ENCODE measurements at regions not wholly inside any gene's neighbourhood (a gene's known extent, or its start where the extent isn't known, plus 50 kb on each side); places are given as distances from the start of the nearest gene placed in this dataset.
A peak's percentile ranks its signal among the peaks of the same experiment; 100 is the strongest.

DNA sequence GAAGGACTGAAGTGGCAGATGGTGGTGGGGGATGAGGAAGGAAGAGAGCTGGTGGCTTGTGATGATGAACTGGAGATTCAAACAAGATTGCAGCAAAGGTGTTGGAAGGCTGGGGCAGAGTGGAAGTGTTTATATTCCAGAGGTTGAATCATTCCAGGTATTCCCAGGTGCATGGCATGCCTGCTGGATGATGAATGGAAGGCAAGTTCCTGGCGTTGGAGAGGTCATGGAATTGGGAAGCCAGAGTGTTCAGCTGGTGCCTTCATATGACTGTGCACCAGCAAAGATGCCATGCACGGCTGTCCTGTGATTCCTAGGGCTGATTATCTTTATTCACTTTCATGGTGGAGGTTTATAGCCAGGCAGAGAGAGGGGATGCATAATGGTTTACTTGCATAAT lies 135.8 kb upstream of the PUDP start:
- no peak for DNase-seq (ENCODE audit: low read depth in 2 of 2)
- H3K36me3 ChIP-seq (ENCODE audit: control insufficient read depth, insufficient read depth, low read length): no peaks in the 10 kb centered on the region
- H3K79me2 ChIP-seq (ENCODE audit: control insufficient read depth, insufficient read depth, low read length): no peaks in the 10 kb centered on the region
- no peak overlapping the region for H3K27ac ChIP-seq (ENCODE audit: insufficient read depth, low read length)
- H3K9ac ChIP-seq (ENCODE audit: insufficient read depth, low read length): no peak overlapping the region
- no peak overlapping the region for H3K4me3 ChIP-seq (replicated peaks in 1 of 4; ENCODE audit: control extremely low read depth in 1 of 4, insufficient read depth in 1 of 4, low read depth in 3 of 4, low read length in 4 of 4)
- H3K4me1 ChIP-seq (ENCODE audit: control insufficient read depth, extremely low read depth, insufficient read depth, low read length): no peaks in the 10 kb centered on the region
- H3K9me3 ChIP-seq (ENCODE audit: control insufficient read depth, insufficient read depth, low read depth, low read length): no peaks in the 10 kb centered on the region
- no peaks in the 10 kb centered on the region for H3K27me3 ChIP-seq (ENCODE audit: control insufficient read depth, insufficient read depth, low read length)
- no peak overlapping the region for H2AFZ ChIP-seq (ENCODE audit: low read length)
- H4K20me1 ChIP-seq (ENCODE audit: control insufficient read depth, extremely low read depth, insufficient read depth, low read length): no peaks in the 10 kb centered on the region
- TF ChIP-seq, protein P1, sequence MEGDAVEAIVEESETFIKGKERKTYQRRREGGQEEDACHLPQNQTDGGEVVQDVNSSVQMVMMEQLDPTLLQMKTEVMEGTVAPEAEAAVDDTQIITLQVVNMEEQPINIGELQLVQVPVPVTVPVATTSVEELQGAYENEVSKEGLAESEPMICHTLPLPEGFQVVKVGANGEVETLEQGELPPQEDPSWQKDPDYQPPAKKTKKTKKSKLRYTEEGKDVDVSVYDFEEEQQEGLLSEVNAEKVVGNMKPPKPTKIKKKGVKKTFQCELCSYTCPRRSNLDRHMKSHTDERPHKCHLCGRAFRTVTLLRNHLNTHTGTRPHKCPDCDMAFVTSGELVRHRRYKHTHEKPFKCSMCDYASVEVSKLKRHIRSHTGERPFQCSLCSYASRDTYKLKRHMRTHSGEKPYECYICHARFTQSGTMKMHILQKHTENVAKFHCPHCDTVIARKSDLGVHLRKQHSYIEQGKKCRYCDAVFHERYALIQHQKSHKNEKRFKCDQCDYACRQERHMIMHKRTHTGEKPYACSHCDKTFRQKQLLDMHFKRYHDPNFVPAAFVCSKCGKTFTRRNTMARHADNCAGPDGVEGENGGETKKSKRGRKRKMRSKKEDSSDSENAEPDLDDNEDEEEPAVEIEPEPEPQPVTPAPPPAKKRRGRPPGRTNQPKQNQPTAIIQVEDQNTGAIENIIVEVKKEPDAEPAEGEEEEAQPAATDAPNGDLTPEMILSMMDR (conservative IDR thresholded peaks at IDR 0.05 in 1 of 2, IDR thresholded peaks at IDR 0.05 in 1 of 2; ENCODE audit: low read depth in 1 of 2, low read length in 2 of 2): no peak
- no peak for TF ChIP-seq EZH2 (IDR thresholded peaks at IDR 0.05; ENCODE audit: low read length, missing control alignments)
- no peak overlapping the region for H3K4me2 ChIP-seq (ENCODE audit: extremely low read depth, insufficient read depth, low read length)

DNA sequence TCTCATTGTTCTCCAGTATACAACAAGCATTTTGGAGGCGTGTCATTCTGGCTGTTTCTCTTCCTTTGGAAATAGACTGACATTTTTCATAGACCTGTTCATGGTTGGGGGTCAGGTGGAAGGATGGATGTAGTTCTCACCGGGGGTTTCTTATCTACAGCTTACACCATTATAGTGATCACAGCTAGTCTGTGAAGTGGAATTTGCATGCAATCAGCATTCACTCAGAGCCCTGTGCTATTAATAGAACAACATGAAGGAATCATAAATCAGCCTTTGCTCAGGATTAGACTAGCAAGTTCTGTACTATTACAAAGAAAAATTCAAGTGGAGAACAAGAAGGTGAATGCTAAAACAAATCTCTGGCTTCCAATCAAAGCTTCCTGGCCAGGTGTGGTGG lies 132.6 kb upstream of the PUDP start:
- no peak overlapping the region for H2AFZ ChIP-seq (ENCODE audit: low read length)
- no peaks in the 10 kb centered on the region for H3K27me3 ChIP-seq (ENCODE audit: control insufficient read depth, insufficient read depth, low read length)
- no peak overlapping the region for H3K27ac ChIP-seq (ENCODE audit: insufficient read depth, low read length)
- TF ChIP-seq, protein P1 (conservative IDR thresholded peaks at IDR 0.05 in 1 of 2, IDR thresholded peaks at IDR 0.05 in 1 of 2; ENCODE audit: low read depth in 1 of 2, low read length in 2 of 2): no peak
- no peak for TF ChIP-seq EZH2 (IDR thresholded peaks at IDR 0.05; ENCODE audit: low read length, missing control alignments)
- no peak overlapping the region for H3K9ac ChIP-seq (ENCODE audit: insufficient read depth, low read length)
- no peak overlapping the region for H3K4me2 ChIP-seq (ENCODE audit: extremely low read depth, insufficient read depth, low read length)
- H4K20me1 ChIP-seq (ENCODE audit: control insufficient read depth, extremely low read depth, insufficient read depth, low read length): no peaks in the 10 kb centered on the region
- no peaks in the 10 kb centered on the region for H3K9me3 ChIP-seq (ENCODE audit: control insufficient read depth, insufficient read depth, low read depth, low read length)
- no peaks in the 10 kb centered on the region for H3K4me1 ChIP-seq (ENCODE audit: control insufficient read depth, extremely low read depth, insufficient read depth, low read length)
- no peak overlapping the region for H3K4me3 ChIP-seq (replicated peaks in 1 of 4; ENCODE audit: control extremely low read depth in 1 of 4, insufficient read depth in 1 of 4, low read depth in 3 of 4, low read length in 4 of 4)
- H3K36me3 ChIP-seq (ENCODE audit: control insufficient read depth, insufficient read depth, low read length): no peaks in the 10 kb centered on the region
- DNase-seq (ENCODE audit: low read depth in 2 of 2): peak in 1 of 2 donors; percentile 2
- no peaks in the 10 kb centered on the region for H3K79me2 ChIP-seq (ENCODE audit: control insufficient read depth, insufficient read depth, low read length)

DNA sequence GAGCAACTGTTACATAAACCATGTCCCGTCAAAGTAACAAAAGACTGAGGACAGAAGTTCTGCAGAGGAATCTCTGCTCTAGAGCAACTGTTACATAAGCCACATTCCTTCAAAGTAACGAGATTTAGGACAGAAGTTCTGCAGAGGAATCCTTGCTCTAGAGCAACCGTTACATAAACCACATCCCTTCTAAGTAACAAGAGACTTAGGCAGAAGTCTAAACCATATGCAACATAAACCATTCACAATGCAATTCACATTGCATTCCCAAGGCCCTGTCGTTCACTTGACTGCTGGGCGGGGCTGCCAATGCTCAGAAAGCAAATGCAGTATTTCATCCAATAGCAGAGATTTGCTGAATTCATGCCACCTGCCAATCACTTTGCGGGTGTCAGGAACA lies 124.4 kb upstream of the PUDP start:
- DNase-seq (ENCODE audit: low read depth in 2 of 2): no peak
- Histone ChIP-seq H3K9me3 (ENCODE audit: control insufficient read depth, insufficient read depth, low read depth, low read length) (no peaks in the 10 kb centered on the region), H2AFZ (ENCODE audit: low read length) (no peak overlapping the region), H3K27me3 (ENCODE audit: control insufficient read depth, insufficient read depth, low read length) (no peaks in the 10 kb centered on the region), H3K9ac (ENCODE audit: insufficient read depth, low read length) (no peak overlapping the region), H4K20me1 (ENCODE audit: control insufficient read depth, extremely low read depth, insufficient read depth, low read length) (no peaks in the 10 kb centered on the region), H3K4me1 (ENCODE audit: control insufficient read depth, extremely low read depth, insufficient read depth, low read length) (peaks cover 2% of the 10 kb centered on the region), H3K36me3 (ENCODE audit: control insufficient read depth, insufficient read depth, low read length) (no peaks in the 10 kb centered on the region), H3K4me2 (ENCODE audit: extremely low read depth, insufficient read depth, low read length) (no peak overlapping the region), H3K27ac (ENCODE audit: insufficient read depth, low read length) (no peak overlapping the region), H3K79me2 (ENCODE audit: control insufficient read depth, insufficient read depth, low read length) (no peaks in the 10 kb centered on the region), H3K4me3 (replicated peaks in 1 of 4; ENCODE audit: control extremely low read depth in 1 of 4, insufficient read depth in 1 of 4, low read depth in 3 of 4, low read length in 4 of 4) (no peak overlapping the region)
- TF ChIP-seq, protein P1 (conservative IDR thresholded peaks at IDR 0.05 in 1 of 2, IDR thresholded peaks at IDR 0.05 in 1 of 2; ENCODE audit: low read depth in 1 of 2, low read length in 2 of 2): no peak
- no peak for TF ChIP-seq EZH2 (IDR thresholded peaks at IDR 0.05; ENCODE audit: low read length, missing control alignments)

Measured in fibroblast of lung (primary cell).